ENCODE measurements at regions not wholly inside any gene's neighbourhood (a gene's known extent, or its start where the extent isn't known, plus 50 kb on each side); places are given as distances from the start of the nearest gene placed in this dataset.

GRCh38 chr5:164355267-164355830, 849.9 kb downstream of the MAT2B start:
- TF ChIP-seq CTCF (IDR thresholded peaks at IDR 0.05) (no peak), POLR2A (IDR thresholded peaks at IDR 0.05) (no peak)
